SK-N-SH treated with all-trans-retinoic acid at 6 μM for 48 hours (cell line): ENCODE measurements at regions not wholly inside any gene's neighbourhood (a gene's known extent, or its start where the extent isn't known, plus 50 kb on each side); places are given as distances from the start of the nearest gene placed in this dataset.

Experiments
- ATAC-seq: fragments of 200-7000 bp; cut with Tn5 transposase; 3 replicates; pipeline ENCODE4 v1.9.1; 2020; ENCODE audit warnings: mild to moderate bottlenecking, moderate library complexity
- ARNTL ChIP-seq: fragments of 450-650 bp; formaldehyde crosslinking; IDR thresholded peaks from 2 replicates; pipeline ENCODE4 v1.5.0; 2020; ENCODE audit warnings: low read depth, mild to moderate bottlenecking, moderate library complexity, borderline replicate concordance
- BACH2 ChIP-seq: fragments of 250-450 bp; sonication (Bioruptor Pico); IDR thresholded peaks from 2 replicates; pipeline ENCODE4 v1.9.0; 2021; ENCODE audit warnings: mild to moderate bottlenecking, borderline replicate concordance
- CSDC2 ChIP-seq: fragments of 250-450 bp; sonication (Bioruptor Pico); IDR thresholded peaks from 2 replicates; pipeline ENCODE4 v1.5.0; 2020; ENCODE audit warnings: mild to moderate bottlenecking, moderate library complexity
- ESRRG ChIP-seq: fragments of 250-450 bp; sonication (Bioruptor Pico); IDR thresholded peaks from 2 replicates; pipeline ENCODE4 v1.6.1; 2021; ENCODE audit warnings: mild to moderate bottlenecking
- GLIS3 ChIP-seq: fragments of 250-450 bp; sonication (Bioruptor Pico); IDR thresholded peaks from 2 replicates; pipeline ENCODE4 v1.5.0; 2020; ENCODE audit warnings: mild to moderate bottlenecking, moderate library complexity
- ISL1 ChIP-seq: fragments of 250-450 bp; sonication (Bioruptor Pico); IDR thresholded peaks from 2 replicates; pipeline ENCODE4 v2.1.2; 2022; ENCODE audit warnings: mild to moderate bottlenecking, moderate library complexity
- OSR1 ChIP-seq: fragments of 250-450 bp; sonication (Bioruptor Pico); IDR thresholded peaks from 2 replicates; pipeline ENCODE4 v1.8.0; 2022; ENCODE audit warnings: moderate library complexity, mild to moderate bottlenecking, inconsistent platforms
- PPARA ChIP-seq: fragments of 250-450 bp; sonication (Bioruptor Pico); IDR thresholded peaks from 2 replicates; pipeline ENCODE4 v1.5.0; 2020; ENCODE audit warnings: mild to moderate bottlenecking, borderline replicate concordance
- RARB ChIP-seq: fragments of 250-450 bp; sonication (Bioruptor Pico); IDR thresholded peaks from 2 replicates; pipeline ENCODE4 v1.8.0; 2021; ENCODE audit warnings: mild to moderate bottlenecking, moderate library complexity
- SNAI2 ChIP-seq: fragments of 250-450 bp; sonication (Bioruptor Pico); IDR thresholded peaks from 2 replicates; pipeline ENCODE4 v1.5.0; 2020; ENCODE audit warnings: mild to moderate bottlenecking, moderate library complexity
- TCF4 ChIP-seq: fragments of 250-450 bp; sonication (Bioruptor Pico); IDR thresholded peaks from 2 replicates; pipeline ENCODE4 v1.8.0; 2021; ENCODE audit warnings: mild to moderate bottlenecking, moderate library complexity, borderline replicate concordance
- TOX ChIP-seq: fragments of 250-450 bp; sonication (Bioruptor Pico); IDR thresholded peaks from 2 replicates; pipeline ENCODE4 v1.8.0; 2021; ENCODE audit warnings: mild to moderate bottlenecking, moderate library complexity, borderline replicate concordance
- ZC3H10 ChIP-seq: fragments of 250-450 bp; sonication (Bioruptor Pico); IDR thresholded peaks from 2 replicates; pipeline ENCODE4 v1.5.1; 2021; ENCODE audit warnings: mild to moderate bottlenecking, moderate library complexity
- ZFP3 ChIP-seq: fragments of 250-450 bp; sonication (Bioruptor Pico); IDR thresholded peaks from 2 replicates; pipeline ENCODE4 v1.5.0; 2020; ENCODE audit warnings: mild to moderate bottlenecking, moderate library complexity
- ZFP30 ChIP-seq: fragments of 450-650 bp; formaldehyde crosslinking; IDR thresholded peaks from 2 replicates; pipeline ENCODE4 v1.5.0; 2022; ENCODE audit warnings: mild to moderate bottlenecking, moderate library complexity
- ZNF565 ChIP-seq: fragments of 450-650 bp; formaldehyde crosslinking; conservative IDR thresholded peaks from 2 replicates; pipeline ENCODE4 v1.5.0; 2020; ENCODE audit warnings: low read depth, mild to moderate bottlenecking, moderate library complexity
- ZNF70 ChIP-seq: fragments of 450-650 bp; formaldehyde crosslinking; IDR thresholded peaks from 2 replicates; pipeline ENCODE4 v1.5.0; 2020; ENCODE audit warnings: mild to moderate bottlenecking, moderate library complexity
- ZNF8 ChIP-seq: fragments of 450-650 bp; formaldehyde crosslinking; IDR thresholded peaks from 2 replicates; pipeline ENCODE4 v1.5.0; 2020; ENCODE audit warnings: mild to moderate bottlenecking, moderate library complexity
- TF ChIP-seq, protein P1 (sequence below): fragments of 250-450 bp; sonication (Bioruptor Pico); IDR thresholded peaks from 2 replicates; pipeline ENCODE4 v1.8.0; 2020; ENCODE audit warnings: mild to moderate bottlenecking, moderate library complexity, borderline replicate concordance
- TF ChIP-seq, protein P2 (sequence below): fragments of 250-450 bp; sonication (Bioruptor Pico); IDR thresholded peaks from 2 replicates; pipeline ENCODE4 v1.5.1; 2021; ENCODE audit warnings: mild to moderate bottlenecking, moderate library complexity
- TF ChIP-seq, protein P3 (sequence below): fragments of 250-450 bp; sonication (Bioruptor Pico); IDR thresholded peaks from 2 replicates; pipeline ENCODE4 v1.5.1; 2020; ENCODE audit warnings: low read depth, mild to moderate bottlenecking, moderate library complexity
- TF ChIP-seq, protein P4 (sequence below): fragments of 250-450 bp; sonication (Bioruptor Pico); IDR thresholded peaks from 2 replicates; pipeline ENCODE4 v1.5.0; 2020; ENCODE audit warnings: mild to moderate bottlenecking, moderate library complexity
- TF ChIP-seq, protein P5 (sequence below): fragments of 250-450 bp; sonication (Bioruptor Pico); IDR thresholded peaks from 2 replicates; pipeline ENCODE4 v1.8.0; 2021; ENCODE audit warnings: low read depth, mild to moderate bottlenecking, moderate library complexity, borderline replicate concordance

DNA sequence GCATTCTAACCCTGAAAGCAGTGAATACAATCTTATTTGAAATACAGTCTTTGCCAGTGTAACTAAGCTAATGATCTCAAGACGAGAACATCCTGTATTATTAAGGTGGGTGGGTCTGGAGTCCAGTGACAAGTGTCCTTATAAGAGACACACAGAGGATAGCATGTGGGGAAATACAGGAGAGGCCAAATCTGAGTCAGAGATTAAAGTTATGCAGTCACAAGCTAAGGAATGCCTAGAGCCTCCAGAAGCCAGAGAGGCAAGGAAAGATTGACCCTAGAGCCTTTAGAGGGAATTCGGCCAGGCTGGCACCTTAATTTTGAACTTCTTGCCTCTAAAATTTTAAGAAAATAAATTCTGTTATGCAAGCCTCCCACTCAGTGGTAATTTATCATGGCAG is 87.5 kb upstream of the HGF start (continued):
- TF ChIP-seq, protein P1, sequence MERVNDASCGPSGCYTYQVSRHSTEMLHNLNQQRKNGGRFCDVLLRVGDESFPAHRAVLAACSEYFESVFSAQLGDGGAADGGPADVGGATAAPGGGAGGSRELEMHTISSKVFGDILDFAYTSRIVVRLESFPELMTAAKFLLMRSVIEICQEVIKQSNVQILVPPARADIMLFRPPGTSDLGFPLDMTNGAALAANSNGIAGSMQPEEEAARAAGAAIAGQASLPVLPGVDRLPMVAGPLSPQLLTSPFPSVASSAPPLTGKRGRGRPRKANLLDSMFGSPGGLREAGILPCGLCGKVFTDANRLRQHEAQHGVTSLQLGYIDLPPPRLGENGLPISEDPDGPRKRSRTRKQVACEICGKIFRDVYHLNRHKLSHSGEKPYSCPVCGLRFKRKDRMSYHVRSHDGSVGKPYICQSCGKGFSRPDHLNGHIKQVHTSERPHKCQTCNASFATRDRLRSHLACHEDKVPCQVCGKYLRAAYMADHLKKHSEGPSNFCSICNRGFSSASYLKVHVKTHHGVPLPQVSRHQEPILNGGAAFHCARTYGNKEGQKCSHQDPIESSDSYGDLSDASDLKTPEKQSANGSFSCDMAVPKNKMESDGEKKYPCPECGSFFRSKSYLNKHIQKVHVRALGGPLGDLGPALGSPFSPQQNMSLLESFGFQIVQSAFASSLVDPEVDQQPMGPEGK: no peak
- no peak for TF ChIP-seq TOX
- TF ChIP-seq ZC3H10 (CRISPR knock-in tag): no peak

DNA sequence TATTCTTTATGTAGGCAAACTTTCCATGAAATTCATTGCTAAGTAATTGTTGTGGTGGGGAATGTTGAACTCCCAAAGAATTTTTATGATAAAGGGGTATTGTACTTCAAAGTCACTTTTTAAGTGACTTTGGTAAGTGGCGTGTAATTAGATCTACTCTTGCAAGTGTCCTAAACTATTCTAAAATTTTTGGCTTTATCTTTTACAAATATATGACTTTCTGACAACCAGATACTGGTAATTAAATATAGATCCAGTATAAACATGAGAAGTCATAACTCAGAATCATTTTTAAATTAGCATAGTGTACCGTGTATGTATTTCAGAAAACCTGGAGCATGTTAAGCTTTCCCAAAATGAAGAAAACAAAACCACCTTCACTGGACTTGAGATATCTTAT is 84.7 kb upstream of the HGF start:
- TF ChIP-seq ARNTL: no peak
- TF ChIP-seq ZNF70: no peak
- TF ChIP-seq, protein P2, sequence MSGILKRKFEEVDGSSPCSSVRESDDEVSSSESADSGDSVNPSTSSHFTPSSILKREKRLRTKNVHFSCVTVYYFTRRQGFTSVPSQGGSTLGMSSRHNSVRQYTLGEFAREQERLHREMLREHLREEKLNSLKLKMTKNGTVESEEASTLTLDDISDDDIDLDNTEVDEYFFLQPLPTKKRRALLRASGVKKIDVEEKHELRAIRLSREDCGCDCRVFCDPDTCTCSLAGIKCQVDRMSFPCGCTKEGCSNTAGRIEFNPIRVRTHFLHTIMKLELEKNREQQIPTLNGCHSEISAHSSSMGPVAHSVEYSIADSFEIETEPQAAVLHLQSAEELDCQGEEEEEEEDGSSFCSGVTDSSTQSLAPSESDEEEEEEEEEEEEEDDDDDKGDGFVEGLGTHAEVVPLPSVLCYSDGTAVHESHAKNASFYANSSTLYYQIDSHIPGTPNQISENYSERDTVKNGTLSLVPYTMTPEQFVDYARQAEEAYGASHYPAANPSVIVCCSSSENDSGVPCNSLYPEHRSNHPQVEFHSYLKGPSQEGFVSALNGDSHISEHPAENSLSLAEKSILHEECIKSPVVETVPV (CRISPR knock-in tag): peak; percentile 81
- peak; percentile 88; the same call in 1 of the 2 replicates for TF ChIP-seq ESRRG (CRISPR knock-in tag)
- TF ChIP-seq, protein P3, sequence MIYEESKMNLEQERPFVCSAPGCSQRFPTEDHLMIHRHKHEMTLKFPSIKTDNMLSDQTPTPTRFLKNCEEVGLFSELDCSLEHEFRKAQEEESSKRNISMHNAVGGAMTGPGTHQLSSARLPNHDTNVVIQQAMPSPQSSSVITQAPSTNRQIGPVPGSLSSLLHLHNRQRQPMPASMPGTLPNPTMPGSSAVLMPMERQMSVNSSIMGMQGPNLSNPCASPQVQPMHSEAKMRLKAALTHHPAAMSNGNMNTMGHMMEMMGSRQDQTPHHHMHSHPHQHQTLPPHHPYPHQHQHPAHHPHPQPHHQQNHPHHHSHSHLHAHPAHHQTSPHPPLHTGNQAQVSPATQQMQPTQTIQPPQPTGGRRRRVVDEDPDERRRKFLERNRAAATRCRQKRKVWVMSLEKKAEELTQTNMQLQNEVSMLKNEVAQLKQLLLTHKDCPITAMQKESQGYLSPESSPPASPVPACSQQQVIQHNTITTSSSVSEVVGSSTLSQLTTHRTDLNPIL (CRISPR knock-in tag): peak; percentile 86
- TF ChIP-seq ZNF565 (CRISPR knock-in tag): no peak
- no peak for TF ChIP-seq CSDC2 (CRISPR knock-in tag)
- TF ChIP-seq ZC3H10 (CRISPR knock-in tag): no peak
- TF ChIP-seq TOX: no peak
- TF ChIP-seq, protein P4, sequence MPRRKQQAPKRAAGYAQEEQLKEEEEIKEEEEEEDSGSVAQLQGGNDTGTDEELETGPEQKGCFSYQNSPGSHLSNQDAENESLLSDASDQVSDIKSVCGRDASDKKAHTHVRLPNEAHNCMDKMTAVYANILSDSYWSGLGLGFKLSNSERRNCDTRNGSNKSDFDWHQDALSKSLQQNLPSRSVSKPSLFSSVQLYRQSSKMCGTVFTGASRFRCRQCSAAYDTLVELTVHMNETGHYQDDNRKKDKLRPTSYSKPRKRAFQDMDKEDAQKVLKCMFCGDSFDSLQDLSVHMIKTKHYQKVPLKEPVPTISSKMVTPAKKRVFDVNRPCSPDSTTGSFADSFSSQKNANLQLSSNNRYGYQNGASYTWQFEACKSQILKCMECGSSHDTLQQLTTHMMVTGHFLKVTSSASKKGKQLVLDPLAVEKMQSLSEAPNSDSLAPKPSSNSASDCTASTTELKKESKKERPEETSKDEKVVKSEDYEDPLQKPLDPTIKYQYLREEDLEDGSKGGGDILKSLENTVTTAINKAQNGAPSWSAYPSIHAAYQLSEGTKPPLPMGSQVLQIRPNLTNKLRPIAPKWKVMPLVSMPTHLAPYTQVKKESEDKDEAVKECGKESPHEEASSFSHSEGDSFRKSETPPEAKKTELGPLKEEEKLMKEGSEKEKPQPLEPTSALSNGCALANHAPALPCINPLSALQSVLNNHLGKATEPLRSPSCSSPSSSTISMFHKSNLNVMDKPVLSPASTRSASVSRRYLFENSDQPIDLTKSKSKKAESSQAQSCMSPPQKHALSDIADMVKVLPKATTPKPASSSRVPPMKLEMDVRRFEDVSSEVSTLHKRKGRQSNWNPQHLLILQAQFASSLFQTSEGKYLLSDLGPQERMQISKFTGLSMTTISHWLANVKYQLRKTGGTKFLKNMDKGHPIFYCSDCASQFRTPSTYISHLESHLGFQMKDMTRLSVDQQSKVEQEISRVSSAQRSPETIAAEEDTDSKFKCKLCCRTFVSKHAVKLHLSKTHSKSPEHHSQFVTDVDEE (CRISPR knock-in tag): peak; percentile 92; the same call in 1 of the 2 replicates
- no peak for TF ChIP-seq OSR1 (CRISPR knock-in tag)
- peak; percentile 94 for TF ChIP-seq GLIS3 (CRISPR knock-in tag)
- no peak for TF ChIP-seq RARB (CRISPR knock-in tag)
- TF ChIP-seq ISL1 (CRISPR knock-in tag): peak; percentile 99
- TF ChIP-seq SNAI2 (CRISPR knock-in tag): 0 out of 2 replicates have a peak, but pooled peaks have one; percentile 80
- TF ChIP-seq ZFP3 (CRISPR knock-in tag): no peak
- TF ChIP-seq ZFP30: no peak
- TF ChIP-seq BACH2: no peak
- no peak for TF ChIP-seq PPARA (CRISPR knock-in tag)
- TF ChIP-seq, protein P5, sequence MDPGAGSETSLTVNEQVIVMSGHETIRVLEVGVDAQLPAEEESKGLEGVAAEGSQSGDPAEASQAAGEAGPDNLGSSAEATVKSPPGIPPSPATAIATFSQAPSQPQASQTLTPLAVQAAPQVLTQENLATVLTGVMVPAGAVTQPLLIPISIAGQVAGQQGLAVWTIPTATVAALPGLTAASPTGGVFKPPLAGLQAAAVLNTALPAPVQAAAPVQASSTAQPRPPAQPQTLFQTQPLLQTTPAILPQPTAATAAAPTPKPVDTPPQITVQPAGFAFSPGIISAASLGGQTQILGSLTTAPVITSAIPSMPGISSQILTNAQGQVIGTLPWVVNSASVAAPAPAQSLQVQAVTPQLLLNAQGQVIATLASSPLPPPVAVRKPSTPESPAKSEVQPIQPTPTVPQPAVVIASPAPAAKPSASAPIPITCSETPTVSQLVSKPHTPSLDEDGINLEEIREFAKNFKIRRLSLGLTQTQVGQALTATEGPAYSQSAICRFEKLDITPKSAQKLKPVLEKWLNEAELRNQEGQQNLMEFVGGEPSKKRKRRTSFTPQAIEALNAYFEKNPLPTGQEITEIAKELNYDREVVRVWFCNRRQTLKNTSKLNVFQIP (CRISPR knock-in tag): no peak; the same call in 1 of the 2 replicates
- peak; percentile 75 for TF ChIP-seq TCF4 (CRISPR knock-in tag)
- TF ChIP-seq, protein P1: peak; percentile 75; the same call in 1 of the 2 replicates
- no peak for TF ChIP-seq ZNF8 (CRISPR knock-in tag)
- TF ChIP-seq, all 23 proteins: peak for 9
- ATAC-seq: no peak
